GM18858 (cell line): ENCODE measurements at regions not wholly inside any gene's neighbourhood (a gene's known extent, or its start where the extent isn't known, plus 50 kb on each side); places are given as distances from the start of the nearest gene placed in this dataset.
"Not testable (repeated sequence)": the region's sequence is repeated elsewhere in the genome, so short reads cannot be mapped to it uniquely, and the experiment has no call there.

Experiments used
- ATAC-seq: cut with Tn5 transposase; IDR thresholded peaks from one replicate; pipeline ENCODE4 v1.9.1; 2021; ENCODE audit not compliant: unreplicated experiment

GRCh38 chr4:79850626-79851025 is 222.4 kb downstream of the ANTXR2 start:
- no peak for ATAC-seq

DNA sequence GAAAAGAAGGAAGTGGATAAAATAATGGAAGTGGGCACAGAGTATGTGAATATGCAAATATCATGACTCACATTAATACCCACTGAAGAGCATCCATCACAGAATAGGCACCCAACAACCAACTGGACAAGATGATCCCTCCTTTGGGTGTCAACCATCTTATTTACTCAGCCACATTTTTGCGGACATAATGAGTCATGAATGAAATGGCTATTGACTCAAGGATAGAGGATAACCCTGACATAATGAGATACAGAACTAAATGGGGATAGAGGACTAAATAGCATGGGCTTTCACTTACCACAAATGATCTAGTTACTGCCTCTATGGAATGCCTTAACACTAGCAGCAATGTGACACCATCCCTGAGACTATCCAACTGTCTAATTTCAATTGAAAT is 224.7 kb downstream of the ANTXR2 start:
- no peak for ATAC-seq

DNA sequence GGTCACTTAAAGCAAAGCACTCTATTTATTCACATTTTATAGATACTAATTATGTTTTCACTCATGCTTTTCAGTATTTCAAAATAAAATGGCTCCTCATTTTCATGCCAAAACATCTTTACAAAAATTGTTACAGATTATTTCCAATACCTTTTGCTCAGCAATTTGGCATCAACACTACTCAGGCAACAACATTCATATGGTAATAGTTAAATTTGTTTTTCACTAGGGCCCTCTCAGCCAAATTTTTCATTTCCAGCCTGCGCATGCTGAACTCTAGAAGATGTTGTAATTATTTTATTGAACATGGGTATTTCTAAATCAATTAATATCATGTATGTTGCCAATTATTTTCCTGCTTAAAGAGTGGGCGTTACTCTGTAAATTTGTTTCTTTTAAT is 225.6 kb downstream of the ANTXR2 start:
- no peak for ATAC-seq

DNA sequence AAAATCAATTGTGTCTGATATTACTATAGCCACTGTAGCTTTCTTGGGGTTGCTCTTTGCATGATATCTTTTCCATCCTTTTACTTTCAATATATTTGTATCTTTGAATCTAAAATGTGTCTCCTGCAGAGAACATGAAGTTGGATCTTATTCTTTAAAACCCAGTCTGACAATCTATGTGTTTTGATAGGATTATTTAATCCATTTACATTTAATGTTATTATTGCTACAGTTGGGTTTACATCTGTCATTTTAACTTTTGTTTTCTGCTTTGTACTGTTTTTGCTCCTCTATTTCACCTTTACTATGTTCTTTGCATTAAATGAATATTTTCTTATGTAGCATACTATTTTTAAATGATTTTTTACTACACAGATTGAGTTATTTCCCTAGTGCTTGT is 230.9 kb downstream of the ANTXR2 start:
- no peak for ATAC-seq

GRCh38 chr4:79833857-79834256 is 239.2 kb downstream of the ANTXR2 start:
- ATAC-seq = no peak

GRCh38 chr4:79831701-79832514 is 241.1 kb downstream of the ANTXR2 start:
- no peak for ATAC-seq

GRCh38 chr4:79831119-79831528 is 241.9 kb downstream of the ANTXR2 start:
- no peak for ATAC-seq

- ATAC-seq = no peak
Observed at GRCh38 chr4:79827283-79827682, 245.7 kb downstream of the ANTXR2 start.

- ATAC-seq = no peak
Observed at GRCh38 chr4:79823148-79823763, 249.8 kb downstream of the ANTXR2 start.

GRCh38 chr4:79820427-79820826 is 252.6 kb downstream of the ANTXR2 start:
- no peak for ATAC-seq

GRCh38 chr4:79807933-79808332 is 265.1 kb downstream of the ANTXR2 start:
- ATAC-seq = not testable (repeated sequence)

DNA sequence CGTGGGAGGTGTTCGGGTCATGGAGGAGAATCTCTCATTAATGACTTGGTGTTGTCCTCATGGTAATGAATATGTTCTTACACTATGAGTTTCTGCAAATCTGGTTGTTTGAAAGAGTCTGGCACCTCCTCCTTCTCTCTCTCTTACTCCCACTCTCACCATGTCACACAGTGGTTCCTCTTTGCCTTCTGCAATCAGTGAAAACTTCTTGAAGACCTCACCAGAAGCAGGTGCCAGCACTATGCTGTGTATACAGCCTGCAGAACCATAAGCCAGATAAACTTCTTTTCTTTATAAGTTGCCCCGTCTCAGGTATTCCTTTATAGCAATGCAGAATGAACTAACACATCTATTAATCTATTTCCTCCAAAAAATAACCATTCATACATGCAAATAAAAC is 275.0 kb downstream of the ANTXR2 start:
- ATAC-seq = no peak

DNA sequence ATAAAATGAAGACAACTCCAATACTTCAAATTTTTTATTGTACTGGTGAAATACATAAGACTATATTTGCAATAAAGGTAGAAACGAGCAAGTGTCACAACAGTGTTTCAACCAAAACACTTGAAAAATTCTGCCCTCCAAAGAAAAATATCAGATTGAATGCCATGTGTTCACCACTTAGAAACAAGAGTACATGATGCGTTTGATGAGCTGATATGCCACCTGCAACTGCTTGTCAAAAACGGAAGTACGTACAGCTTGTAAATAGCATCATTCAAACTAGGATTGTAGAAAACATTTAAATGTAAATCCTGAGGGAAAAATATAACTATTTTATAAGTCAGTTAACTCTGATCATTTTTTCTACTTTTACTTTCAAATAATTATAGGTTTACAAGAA is 276.1 kb downstream of the ANTXR2 start:
- ATAC-seq = no peak

- ATAC-seq = no peak
Observed at GRCh38 chr4:79788884-79789283, 284.1 kb downstream of the ANTXR2 start.

GRCh38 chr4:79780129-79780528 is 292.9 kb downstream of the ANTXR2 start:
- no peak for ATAC-seq

GRCh38 chr4:79772510-79772909 is 300.5 kb downstream of the ANTXR2 start:
- no peak for ATAC-seq

- no peak for ATAC-seq
Observed at GRCh38 chr4:79764120-79764519, 308.9 kb downstream of the ANTXR2 start.

DNA sequence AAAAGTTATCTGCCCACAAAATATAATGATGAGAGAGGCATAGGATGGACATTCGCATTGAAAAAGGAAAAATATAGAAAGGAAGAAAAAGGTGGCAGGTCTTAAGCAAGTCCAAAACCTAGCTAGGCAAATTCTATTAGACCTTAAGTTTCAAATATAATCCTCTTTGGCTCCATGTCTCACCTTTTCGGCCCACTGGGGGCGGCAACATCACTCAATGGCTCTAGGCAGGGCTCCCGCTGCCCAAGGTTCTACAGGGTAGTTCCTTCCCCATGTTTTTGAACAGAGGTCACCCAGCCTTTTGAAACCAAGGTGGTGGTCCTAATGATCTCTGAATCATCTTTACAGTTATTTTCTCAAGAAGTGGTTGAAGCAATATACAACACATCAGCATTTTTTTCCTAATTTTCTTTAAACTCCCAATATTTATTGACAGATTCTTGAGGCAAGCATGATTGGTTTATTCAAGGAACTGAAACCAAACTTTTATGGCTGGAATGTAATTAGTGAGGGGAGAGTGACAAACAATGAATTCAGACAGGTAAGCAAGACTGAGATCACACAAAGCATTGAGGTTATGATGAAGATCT is 309.4 kb downstream of the ANTXR2 start:
- no peak for ATAC-seq

DNA sequence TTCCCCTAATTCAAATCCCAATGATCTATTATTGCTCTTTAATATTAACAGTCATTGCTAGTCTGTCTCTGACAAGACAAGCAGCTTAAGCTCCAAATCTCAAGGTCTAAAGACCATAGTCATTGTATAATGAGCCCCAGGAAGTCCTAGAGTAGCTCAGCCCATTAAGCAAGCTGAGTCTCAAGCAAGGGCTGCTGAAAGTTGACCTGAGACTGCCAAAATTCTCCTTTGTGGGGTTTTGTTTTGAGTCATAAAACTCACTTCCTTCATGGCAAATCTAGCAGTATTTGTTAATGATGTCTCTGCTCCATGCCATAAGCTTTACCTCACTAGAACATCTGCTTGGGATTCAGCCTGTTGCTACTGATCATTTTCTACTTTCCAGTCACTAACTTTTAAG is 313.2 kb downstream of the ANTXR2 start:
- peak; percentile 65 for ATAC-seq

DNA sequence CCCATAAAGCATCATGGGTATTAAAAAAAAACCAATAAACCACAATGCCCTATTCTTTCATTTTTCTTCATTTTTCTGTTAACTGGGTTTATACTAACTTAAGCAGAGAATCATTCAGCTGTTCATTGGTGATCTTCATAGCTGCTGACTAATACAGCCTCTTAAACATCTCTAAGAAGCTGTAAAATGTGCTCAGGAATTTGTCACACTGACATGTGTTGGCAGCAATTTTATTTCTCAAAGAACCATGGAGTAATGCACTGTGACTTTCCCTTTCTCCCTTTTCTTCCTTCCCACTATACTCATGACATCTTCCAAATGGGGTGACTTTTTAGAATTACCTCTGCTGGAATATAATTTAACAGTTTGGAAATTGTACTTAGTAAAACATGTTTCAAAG is 315.4 kb downstream of the ANTXR2 start:
- ATAC-seq = no peak

GRCh38 chr4:79756140-79756895 is 316.7 kb downstream of the ANTXR2 start:
- ATAC-seq = no peak

DNA sequence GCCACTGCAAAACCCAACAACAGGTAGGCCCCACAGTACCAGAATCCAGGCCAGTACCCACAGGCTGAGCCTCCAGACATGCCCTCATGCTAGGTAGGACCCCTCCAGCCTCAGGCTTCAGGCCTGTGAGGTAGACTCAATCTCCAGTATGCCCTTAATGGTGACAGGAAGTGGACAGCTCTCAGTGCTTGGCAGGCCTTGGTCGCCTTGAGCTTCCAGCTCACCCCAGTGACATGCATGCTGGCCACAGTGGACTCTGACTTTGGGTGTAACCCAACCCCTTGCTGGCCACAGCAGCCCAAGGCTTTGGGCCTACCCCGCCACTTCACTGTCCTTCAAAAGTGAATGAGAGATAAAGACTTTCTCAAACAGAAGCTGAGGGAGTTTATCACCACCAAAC is 324.2 kb downstream of the ANTXR2 start:
- no peak for ATAC-seq
